ENCODE measurements at regions not wholly inside any gene's neighbourhood (a gene's known extent, or its start where the extent isn't known, plus 50 kb on each side); places are given as distances from the start of the nearest gene placed in this dataset.
A peak's percentile ranks its signal among the peaks of the same experiment; 100 is the strongest.
"Not testable (repeated sequence)": the region's sequence is repeated elsewhere in the genome, so short reads cannot be mapped to it uniquely, and the experiment has no call there.

DNA sequence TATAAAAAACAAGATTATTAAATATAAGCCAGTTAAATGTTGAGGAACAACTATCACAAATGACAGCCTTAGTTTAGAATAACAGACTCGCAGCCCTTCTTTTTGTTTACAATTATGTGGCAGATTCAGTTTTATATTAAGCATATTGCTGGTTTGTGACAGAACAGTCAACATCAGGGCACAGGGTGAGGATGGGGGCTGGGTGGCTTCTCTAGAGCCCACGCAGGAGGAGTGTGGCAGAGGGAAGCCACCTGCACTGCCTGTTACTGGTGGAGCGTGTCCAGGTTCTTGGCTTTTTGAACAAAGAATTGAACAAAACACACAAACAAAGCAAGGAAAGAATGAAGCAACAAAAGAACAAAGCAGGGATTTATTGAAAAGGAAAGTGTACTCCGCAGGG lies 1415.2 kb downstream of the KHDRBS2 start:
- H3K36me3 Mint-ChIP-seq; POLR2A ChIA-PET; CTCF ChIA-PET; H3K4me3 Mint-ChIP-seq; H3K27me3 Mint-ChIP-seq (ENCODE audit: low read depth); ATAC-seq; H3K27ac Mint-ChIP-seq; DNase-seq (ENCODE audit: low spot score): not testable (repeated sequence)
- Mint-ChIP-seq H3K4me1 (peaks cover 30% of the 10 kb centered on the region), H3K9me3 (peaks cover 39% of the 10 kb centered on the region)

DNA sequence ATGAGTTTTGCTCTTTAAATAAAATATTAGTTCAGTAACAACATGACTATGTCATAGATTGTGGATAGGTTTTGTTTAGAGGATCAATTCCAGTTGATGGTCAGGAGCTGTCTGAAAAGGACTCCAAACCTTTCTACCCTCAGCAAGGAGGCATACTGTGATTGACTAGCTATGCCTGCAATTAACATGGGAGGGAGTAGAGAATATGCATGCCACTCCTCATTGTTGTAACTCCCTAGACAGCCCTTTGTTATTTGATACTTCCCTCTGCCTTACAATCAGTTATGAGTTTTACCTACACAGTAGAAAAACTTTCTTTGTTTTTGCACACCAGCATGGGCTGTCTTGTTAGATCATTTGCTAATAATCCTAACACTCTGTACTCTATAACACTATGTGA lies 1418.5 kb downstream of the KHDRBS2 start:
- Mint-ChIP-seq H3K4me1 (peaks cover 30% of the 10 kb centered on the region), H3K36me3 (peaks cover 15% of the 10 kb centered on the region), H3K27ac (no peak overlapping the region), H3K9me3 (peaks cover 30% of the 10 kb centered on the region), H3K27me3 (ENCODE audit: low read depth) (no peaks in the 10 kb centered on the region; the same call in 1 of the 2 replicates), H3K4me3 (no peak overlapping the region)
- DNase-seq (ENCODE audit: low spot score) = no peak
- TF ChIP-seq, protein P1, sequence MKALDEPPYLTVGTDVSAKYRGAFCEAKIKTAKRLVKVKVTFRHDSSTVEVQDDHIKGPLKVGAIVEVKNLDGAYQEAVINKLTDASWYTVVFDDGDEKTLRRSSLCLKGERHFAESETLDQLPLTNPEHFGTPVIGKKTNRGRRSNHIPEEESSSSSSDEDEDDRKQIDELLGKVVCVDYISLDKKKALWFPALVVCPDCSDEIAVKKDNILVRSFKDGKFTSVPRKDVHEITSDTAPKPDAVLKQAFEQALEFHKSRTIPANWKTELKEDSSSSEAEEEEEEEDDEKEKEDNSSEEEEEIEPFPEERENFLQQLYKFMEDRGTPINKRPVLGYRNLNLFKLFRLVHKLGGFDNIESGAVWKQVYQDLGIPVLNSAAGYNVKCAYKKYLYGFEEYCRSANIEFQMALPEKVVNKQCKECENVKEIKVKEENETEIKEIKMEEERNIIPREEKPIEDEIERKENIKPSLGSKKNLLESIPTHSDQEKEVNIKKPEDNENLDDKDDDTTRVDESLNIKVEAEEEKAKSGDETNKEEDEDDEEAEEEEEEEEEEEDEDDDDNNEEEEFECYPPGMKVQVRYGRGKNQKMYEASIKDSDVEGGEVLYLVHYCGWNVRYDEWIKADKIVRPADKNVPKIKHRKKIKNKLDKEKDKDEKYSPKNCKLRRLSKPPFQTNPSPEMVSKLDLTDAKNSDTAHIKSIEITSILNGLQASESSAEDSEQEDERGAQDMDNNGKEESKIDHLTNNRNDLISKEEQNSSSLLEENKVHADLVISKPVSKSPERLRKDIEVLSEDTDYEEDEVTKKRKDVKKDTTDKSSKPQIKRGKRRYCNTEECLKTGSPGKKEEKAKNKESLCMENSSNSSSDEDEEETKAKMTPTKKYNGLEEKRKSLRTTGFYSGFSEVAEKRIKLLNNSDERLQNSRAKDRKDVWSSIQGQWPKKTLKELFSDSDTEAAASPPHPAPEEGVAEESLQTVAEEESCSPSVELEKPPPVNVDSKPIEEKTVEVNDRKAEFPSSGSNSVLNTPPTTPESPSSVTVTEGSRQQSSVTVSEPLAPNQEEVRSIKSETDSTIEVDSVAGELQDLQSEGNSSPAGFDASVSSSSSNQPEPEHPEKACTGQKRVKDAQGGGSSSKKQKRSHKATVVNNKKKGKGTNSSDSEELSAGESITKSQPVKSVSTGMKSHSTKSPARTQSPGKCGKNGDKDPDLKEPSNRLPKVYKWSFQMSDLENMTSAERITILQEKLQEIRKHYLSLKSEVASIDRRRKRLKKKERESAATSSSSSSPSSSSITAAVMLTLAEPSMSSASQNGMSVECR (CRISPR knock-in tag; IDR thresholded peaks at IDR 0.05; ENCODE audit: borderline replicate concordance) = no peak
- TF ChIP-seq ZNF416 (CRISPR knock-in tag; IDR thresholded peaks at IDR 0.05) (no peak), NR3C1 (CRISPR knock-in tag; conservative IDR thresholded peaks at IDR 0.05; ENCODE audit: low read depth) (no peak), ZNF219 (CRISPR knock-in tag; IDR thresholded peaks at IDR 0.05; ENCODE audit: borderline replicate concordance) (no peak), HMGA2 (CRISPR knock-in tag; IDR thresholded peaks at IDR 0.05) (no peak), ESRRA (CRISPR knock-in tag; IDR thresholded peaks at IDR 0.05; ENCODE audit: borderline replicate concordance) (no peak), NR2C2 (CRISPR knock-in tag; IDR thresholded peaks at IDR 0.05) (no peak), GRHL2 (CRISPR knock-in tag; IDR thresholded peaks at IDR 0.05; ENCODE audit: insufficient replicate concordance, severe bottlenecking) (no peak), CREB1 (CRISPR knock-in tag; IDR thresholded peaks at IDR 0.05) (no peak), GTF2I (CRISPR knock-in tag; conservative IDR thresholded peaks at IDR 0.05) (no peak), RELA (CRISPR knock-in tag; IDR thresholded peaks at IDR 0.05; ENCODE audit: borderline replicate concordance) (no peak), SP1 (CRISPR knock-in tag; conservative IDR thresholded peaks at IDR 0.05) (no peak)
- TF ChIP-seq, protein P2, sequence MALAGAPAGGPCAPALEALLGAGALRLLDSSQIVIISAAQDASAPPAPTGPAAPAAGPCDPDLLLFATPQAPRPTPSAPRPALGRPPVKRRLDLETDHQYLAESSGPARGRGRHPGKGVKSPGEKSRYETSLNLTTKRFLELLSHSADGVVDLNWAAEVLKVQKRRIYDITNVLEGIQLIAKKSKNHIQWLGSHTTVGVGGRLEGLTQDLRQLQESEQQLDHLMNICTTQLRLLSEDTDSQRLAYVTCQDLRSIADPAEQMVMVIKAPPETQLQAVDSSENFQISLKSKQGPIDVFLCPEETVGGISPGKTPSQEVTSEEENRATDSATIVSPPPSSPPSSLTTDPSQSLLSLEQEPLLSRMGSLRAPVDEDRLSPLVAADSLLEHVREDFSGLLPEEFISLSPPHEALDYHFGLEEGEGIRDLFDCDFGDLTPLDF (CRISPR knock-in tag; IDR thresholded peaks at IDR 0.05) = no peak
- TF ChIP-seq, protein P3, sequence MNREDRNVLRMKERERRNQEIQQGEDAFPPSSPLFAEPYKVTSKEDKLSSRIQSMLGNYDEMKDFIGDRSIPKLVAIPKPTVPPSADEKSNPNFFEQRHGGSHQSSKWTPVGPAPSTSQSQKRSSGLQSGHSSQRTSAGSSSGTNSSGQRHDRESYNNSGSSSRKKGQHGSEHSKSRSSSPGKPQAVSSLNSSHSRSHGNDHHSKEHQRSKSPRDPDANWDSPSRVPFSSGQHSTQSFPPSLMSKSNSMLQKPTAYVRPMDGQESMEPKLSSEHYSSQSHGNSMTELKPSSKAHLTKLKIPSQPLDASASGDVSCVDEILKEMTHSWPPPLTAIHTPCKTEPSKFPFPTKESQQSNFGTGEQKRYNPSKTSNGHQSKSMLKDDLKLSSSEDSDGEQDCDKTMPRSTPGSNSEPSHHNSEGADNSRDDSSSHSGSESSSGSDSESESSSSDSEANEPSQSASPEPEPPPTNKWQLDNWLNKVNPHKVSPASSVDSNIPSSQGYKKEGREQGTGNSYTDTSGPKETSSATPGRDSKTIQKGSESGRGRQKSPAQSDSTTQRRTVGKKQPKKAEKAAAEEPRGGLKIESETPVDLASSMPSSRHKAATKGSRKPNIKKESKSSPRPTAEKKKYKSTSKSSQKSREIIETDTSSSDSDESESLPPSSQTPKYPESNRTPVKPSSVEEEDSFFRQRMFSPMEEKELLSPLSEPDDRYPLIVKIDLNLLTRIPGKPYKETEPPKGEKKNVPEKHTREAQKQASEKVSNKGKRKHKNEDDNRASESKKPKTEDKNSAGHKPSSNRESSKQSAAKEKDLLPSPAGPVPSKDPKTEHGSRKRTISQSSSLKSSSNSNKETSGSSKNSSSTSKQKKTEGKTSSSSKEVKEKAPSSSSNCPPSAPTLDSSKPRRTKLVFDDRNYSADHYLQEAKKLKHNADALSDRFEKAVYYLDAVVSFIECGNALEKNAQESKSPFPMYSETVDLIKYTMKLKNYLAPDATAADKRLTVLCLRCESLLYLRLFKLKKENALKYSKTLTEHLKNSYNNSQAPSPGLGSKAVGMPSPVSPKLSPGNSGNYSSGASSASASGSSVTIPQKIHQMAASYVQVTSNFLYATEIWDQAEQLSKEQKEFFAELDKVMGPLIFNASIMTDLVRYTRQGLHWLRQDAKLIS (CRISPR knock-in tag; IDR thresholded peaks at IDR 0.05; ENCODE audit: borderline replicate concordance) = no peak
- TF ChIP-seq, protein P4, sequence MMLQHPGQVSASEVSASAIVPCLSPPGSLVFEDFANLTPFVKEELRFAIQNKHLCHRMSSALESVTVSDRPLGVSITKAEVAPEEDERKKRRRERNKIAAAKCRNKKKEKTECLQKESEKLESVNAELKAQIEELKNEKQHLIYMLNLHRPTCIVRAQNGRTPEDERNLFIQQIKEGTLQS (CRISPR knock-in tag; conservative IDR thresholded peaks at IDR 0.05) = no peak
- TF ChIP-seq, protein P5, sequence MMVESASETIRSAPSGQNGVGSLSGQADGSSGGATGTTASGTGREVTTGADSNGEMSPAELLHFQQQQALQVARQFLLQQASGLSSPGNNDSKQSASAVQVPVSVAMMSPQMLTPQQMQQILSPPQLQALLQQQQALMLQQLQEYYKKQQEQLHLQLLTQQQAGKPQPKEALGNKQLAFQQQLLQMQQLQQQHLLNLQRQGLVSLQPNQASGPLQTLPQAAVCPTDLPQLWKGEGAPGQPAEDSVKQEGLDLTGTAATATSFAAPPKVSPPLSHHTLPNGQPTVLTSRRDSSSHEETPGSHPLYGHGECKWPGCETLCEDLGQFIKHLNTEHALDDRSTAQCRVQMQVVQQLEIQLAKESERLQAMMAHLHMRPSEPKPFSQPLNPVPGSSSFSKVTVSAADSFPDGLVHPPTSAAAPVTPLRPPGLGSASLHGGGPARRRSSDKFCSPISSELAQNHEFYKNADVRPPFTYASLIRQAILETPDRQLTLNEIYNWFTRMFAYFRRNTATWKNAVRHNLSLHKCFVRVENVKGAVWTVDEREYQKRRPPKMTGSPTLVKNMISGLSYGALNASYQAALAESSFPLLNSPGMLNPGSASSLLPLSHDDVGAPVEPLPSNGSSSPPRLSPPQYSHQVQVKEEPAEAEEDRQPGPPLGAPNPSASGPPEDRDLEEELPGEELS (CRISPR knock-in tag; IDR thresholded peaks at IDR 0.05) = no peak
- TF ChIP-seq, protein P6, sequence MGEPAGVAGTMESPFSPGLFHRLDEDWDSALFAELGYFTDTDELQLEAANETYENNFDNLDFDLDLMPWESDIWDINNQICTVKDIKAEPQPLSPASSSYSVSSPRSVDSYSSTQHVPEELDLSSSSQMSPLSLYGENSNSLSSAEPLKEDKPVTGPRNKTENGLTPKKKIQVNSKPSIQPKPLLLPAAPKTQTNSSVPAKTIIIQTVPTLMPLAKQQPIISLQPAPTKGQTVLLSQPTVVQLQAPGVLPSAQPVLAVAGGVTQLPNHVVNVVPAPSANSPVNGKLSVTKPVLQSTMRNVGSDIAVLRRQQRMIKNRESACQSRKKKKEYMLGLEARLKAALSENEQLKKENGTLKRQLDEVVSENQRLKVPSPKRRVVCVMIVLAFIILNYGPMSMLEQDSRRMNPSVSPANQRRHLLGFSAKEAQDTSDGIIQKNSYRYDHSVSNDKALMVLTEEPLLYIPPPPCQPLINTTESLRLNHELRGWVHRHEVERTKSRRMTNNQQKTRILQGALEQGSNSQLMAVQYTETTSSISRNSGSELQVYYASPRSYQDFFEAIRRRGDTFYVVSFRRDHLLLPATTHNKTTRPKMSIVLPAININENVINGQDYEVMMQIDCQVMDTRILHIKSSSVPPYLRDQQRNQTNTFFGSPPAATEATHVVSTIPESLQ (CRISPR knock-in tag; IDR thresholded peaks at IDR 0.05) = no peak
- TF ChIP-seq, protein P7, sequence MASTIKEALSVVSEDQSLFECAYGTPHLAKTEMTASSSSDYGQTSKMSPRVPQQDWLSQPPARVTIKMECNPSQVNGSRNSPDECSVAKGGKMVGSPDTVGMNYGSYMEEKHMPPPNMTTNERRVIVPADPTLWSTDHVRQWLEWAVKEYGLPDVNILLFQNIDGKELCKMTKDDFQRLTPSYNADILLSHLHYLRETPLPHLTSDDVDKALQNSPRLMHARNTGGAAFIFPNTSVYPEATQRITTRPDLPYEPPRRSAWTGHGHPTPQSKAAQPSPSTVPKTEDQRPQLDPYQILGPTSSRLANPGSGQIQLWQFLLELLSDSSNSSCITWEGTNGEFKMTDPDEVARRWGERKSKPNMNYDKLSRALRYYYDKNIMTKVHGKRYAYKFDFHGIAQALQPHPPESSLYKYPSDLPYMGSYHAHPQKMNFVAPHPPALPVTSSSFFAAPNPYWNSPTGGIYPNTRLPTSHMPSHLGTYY (CRISPR knock-in tag; IDR thresholded peaks at IDR 0.05) = no peak
- TF ChIP-seq, protein P8, sequence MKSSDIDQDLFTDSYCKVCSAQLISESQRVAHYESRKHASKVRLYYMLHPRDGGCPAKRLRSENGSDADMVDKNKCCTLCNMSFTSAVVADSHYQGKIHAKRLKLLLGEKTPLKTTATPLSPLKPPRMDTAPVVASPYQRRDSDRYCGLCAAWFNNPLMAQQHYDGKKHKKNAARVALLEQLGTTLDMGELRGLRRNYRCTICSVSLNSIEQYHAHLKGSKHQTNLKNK (CRISPR knock-in tag; IDR thresholded peaks at IDR 0.05) = no peak
- peak; percentile 76 for ATAC-seq
- ChIA-PET POLR2A (no interaction called here), CTCF (no interaction called here)
